CD4-positive, alpha-beta memory T cell (primary cell): ENCODE measurements at regions not wholly inside any gene's neighbourhood (a gene's known extent, or its start where the extent isn't known, plus 50 kb on each side); places are given as distances from the start of the nearest gene placed in this dataset.
A peak's percentile ranks its signal among the peaks of the same experiment; 100 is the strongest.

Source experiments
- CTCF ChIA-PET: fragments of 350-600 bp; sonication (Branson Sonifier 250); formaldehyde crosslinking; loops from one replicate; lab custom pipeline; 2021; ENCODE audit warnings: inconsistent platforms; ENCODE audit not compliant: partially characterized antibody; lab: Charles Lee
- POLR2A ChIA-PET: fragments of 350-600 bp; sonication (Branson Sonifier 250); formaldehyde crosslinking; loops from one replicate; lab custom pipeline; 2021; ENCODE audit not compliant: partially characterized antibody; lab: Charles Lee
- DNase-seq, 5 donors: peaks; one replicate each; pipeline versions ENCODE4 v3.0.0 to v3.0.0-alpha.2; 2020 to 2022; ENCODE audit warnings: mixed read lengths in 1 of 5
- H3K27ac ChIP-seq: one replicate; pipeline ENCODE4 v1.7.0; 2013; ENCODE audit warnings: low read depth, low read length
- H3K27me3 ChIP-seq: 2 replicates; pipeline ENCODE4 v1.7.0; 2013; ENCODE audit warnings: mild to moderate bottlenecking, low read length, moderate library complexity; ENCODE audit not compliant: insufficient read depth
- H3K36me3 ChIP-seq: 2 replicates; pipeline ENCODE4 v1.7.0; 2013; ENCODE audit warnings: mild to moderate bottlenecking, low read length, moderate library complexity; ENCODE audit not compliant: insufficient read depth
- H3K4me1 ChIP-seq: 2 replicates; pipeline ENCODE4 v1.7.0; 2013; ENCODE audit warnings: mild to moderate bottlenecking, low read length, moderate library complexity; ENCODE audit not compliant: insufficient read depth
- H3K4me3 ChIP-seq, 2 donors: one replicate each; pipeline ENCODE4 v1.7.0; 2013; ENCODE audit warnings: low read length in 2 of 2, mild to moderate bottlenecking in 1 of 2
- H3K9me3 ChIP-seq, 2 donors: one replicate each; pipeline ENCODE4 v1.7.0; 2013; ENCODE audit warnings: low read length in 2 of 2, control low read depth in 1 of 2; ENCODE audit not compliant: control insufficient read depth in 1 of 2
- H3K27ac Mint-ChIP-seq, 7 donors: one replicate each; pipeline ENCODE4 v1.8.0; 2020 to 2021; ENCODE audit warnings: mixed read lengths in 7 of 7, mild to moderate bottlenecking in 6 of 7, inconsistent platforms in 3 of 7, moderate library complexity in 3 of 7
- H3K27me3 Mint-ChIP-seq, 2 donors: one replicate each; pipeline ENCODE4 v1.8.0; 2020 to 2021; ENCODE audit warnings: mixed read lengths in 2 of 2
- H3K36me3 Mint-ChIP-seq, 2 donors: one replicate each; pipeline ENCODE4 v1.8.0; 2020 to 2021; ENCODE audit warnings: mixed read lengths in 2 of 2, inconsistent platforms in 1 of 2, mild to moderate bottlenecking in 1 of 2
- H3K4me1 Mint-ChIP-seq, 4 donors: one replicate each; pipeline ENCODE4 v1.8.0; 2020 to 2021; ENCODE audit warnings: mixed read lengths in 4 of 4, mild to moderate bottlenecking in 1 of 4
- H3K4me3 Mint-ChIP-seq, 8 donors: one replicate each; pipeline ENCODE4 v1.8.0; 2020 to 2021; ENCODE audit warnings: mixed read lengths in 8 of 8, mild to moderate bottlenecking in 7 of 8, moderate library complexity in 6 of 8, inconsistent platforms in 3 of 8
- H3K9me3 Mint-ChIP-seq, 8 donors: one replicate each; pipeline ENCODE4 v1.8.0; 2020 to 2021; ENCODE audit warnings: mixed read lengths in 8 of 8, mild to moderate bottlenecking in 5 of 8, inconsistent platforms in 3 of 8, moderate library complexity in 1 of 8
- intact Hi-C: fragments of 100-400 bp; cut with micrococcal nuclease; formaldehyde crosslinking; loops from one replicate; pipeline ENCODE4 v1.15.1; 2023

DNA sequence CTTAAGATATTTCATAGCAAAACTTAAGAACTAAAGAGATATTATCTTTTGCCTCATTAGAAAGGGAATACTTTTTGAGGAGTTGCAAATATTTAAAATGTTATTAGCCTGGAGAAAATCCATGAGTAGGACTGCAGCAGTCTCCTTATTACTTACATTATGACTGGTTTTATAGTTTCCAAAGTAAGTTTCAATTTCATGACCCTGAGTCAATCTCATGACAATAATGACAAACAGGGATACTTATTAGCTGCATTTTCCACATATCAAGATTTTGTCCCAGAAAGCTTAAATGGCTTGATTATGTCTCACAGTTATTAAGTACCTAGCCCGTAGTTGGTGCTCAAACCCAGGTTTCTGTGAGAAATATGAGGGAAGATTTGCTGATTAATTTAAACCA lies 150.8 kb upstream of the ZEB2 start:
- no peak for DNase-seq
- H3K4me1 Mint-ChIP-seq: no peaks in the 10 kb centered on the region
- no peak overlapping the region for H3K4me3 Mint-ChIP-seq
- Histone ChIP-seq H3K27me3 (no peaks in the 10 kb centered on the region), H3K4me3 (no peak overlapping the region), H3K27ac (no peak overlapping the region), H3K9me3 (no peaks in the 10 kb centered on the region), H3K36me3 (no peaks in the 10 kb centered on the region), H3K4me1 (no peaks in the 10 kb centered on the region)
- no peak overlapping the region for H3K27ac Mint-ChIP-seq
- H3K9me3 Mint-ChIP-seq: peaks cover 0 to 3% (median 0%) of the 10 kb centered on the region in 8 donors
- H3K36me3 Mint-ChIP-seq: no peaks in the 10 kb centered on the region
- H3K27me3 Mint-ChIP-seq: peaks cover 2 to 6% of the 10 kb centered on the region in 2 donors
- CTCF ChIA-PET: no interaction called here
- intact Hi-C loops: no loop called here
- POLR2A ChIA-PET: no interaction called here

DNA sequence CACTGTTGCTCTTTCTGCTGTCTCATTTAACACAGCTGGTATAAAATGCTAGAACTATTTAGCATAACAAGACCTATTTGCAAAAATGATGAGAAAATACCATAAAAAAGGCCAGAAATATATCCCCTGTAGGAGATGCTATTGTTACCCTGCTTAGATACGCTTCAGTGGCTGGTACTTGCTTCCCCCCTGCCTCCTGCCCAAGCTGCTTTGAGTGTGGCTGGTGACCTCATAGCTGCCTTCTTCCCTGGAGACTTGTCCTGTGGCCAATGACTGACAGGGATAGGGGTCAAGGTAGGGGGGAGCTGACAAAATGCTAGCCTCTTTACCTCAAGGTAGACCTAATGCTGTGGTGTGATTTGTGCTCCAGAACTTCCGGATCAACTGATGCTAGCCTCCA lies 150.2 kb upstream of the ZEB2 start:
- intact Hi-C loops: no loop called here
- no peaks in the 10 kb centered on the region for H3K36me3 Mint-ChIP-seq
- H3K4me1 ChIP-seq: no peaks in the 10 kb centered on the region
- H3K9me3 Mint-ChIP-seq: peaks cover 0 to 3% (median 0%) of the 10 kb centered on the region in 8 donors
- no peaks in the 10 kb centered on the region for H3K27me3 ChIP-seq
- H3K4me3 ChIP-seq: no peak overlapping the region
- CTCF ChIA-PET: interaction anchor here (0.5 to 1.3 kb wide), 2 partner anchors 8 to 259 kb away, joined by 3 read pairs; no protein-coding TSS in a partner anchor
- H3K27me3 Mint-ChIP-seq: peaks cover 2 to 6% of the 10 kb centered on the region in 2 donors
- POLR2A ChIA-PET: no interaction called here
- no peaks in the 10 kb centered on the region for H3K4me1 Mint-ChIP-seq
- no peaks in the 10 kb centered on the region for H3K36me3 ChIP-seq
- no peak for DNase-seq
- H3K9me3 ChIP-seq: no peaks in the 10 kb centered on the region
- H3K27ac ChIP-seq: no peak overlapping the region
- H3K4me3 Mint-ChIP-seq: no peak overlapping the region
- H3K27ac Mint-ChIP-seq: no peak overlapping the region

DNA sequence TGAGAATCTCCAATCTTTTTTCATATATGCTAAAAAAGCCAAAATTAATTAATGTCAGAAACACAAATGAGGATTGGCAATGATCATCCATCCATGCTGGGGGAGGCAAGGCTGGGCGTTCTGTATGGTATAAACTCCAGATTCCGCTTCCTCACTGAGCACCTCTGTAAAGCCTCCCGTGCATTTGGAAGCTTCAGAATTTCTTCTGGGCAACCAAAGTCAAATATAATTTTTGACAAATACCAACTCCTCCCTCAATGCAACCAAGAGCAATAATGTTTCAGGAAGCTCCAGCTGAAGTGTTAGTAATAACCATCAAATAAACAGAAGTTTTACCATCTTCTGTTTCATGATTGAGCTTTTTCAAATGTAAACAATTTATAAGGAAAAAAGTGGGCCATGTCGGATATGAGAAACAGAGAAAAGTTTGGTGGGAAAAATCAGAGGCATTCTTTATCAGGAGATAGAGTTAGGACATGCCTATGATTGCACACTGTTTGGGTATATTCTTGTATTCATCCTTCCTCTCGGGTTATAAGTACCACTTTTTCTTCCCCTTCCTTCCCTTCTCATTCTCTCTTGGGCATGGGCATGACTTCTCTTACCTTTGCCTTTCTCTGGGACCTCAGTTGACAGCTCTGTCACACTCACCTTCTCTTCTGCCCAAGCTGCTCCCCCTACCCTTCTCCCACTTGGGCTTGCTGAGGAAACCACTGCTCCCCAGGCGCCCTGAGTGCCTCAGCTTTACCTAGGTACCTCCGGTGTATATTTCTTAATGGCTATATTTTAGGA lies 149.5 kb upstream of the ZEB2 start:
- no peak overlapping the region for H3K4me3 ChIP-seq
- Mint-ChIP-seq H3K27me3 (peaks cover 2 to 6% of the 10 kb centered on the region in 2 donors), H3K36me3 (no peaks in the 10 kb centered on the region), H3K9me3 (peaks cover 0 to 3% (median 0%) of the 10 kb centered on the region in 8 donors), H3K27ac (no peak overlapping the region), H3K4me3 (no peak overlapping the region), H3K4me1 (no peaks in the 10 kb centered on the region)
- intact Hi-C loops: no loop called here
- H3K9me3 ChIP-seq: no peaks in the 10 kb centered on the region
- no peaks in the 10 kb centered on the region for H3K36me3 ChIP-seq
- H3K27me3 ChIP-seq: no peaks in the 10 kb centered on the region
- no peaks in the 10 kb centered on the region for H3K4me1 ChIP-seq
- ChIA-PET POLR2A (no interaction called here), CTCF (interaction anchor here (0.5 to 1.3 kb wide), 3 partner anchors 8 to 822 kb away, joined by 3 read pairs; no protein-coding TSS in a partner anchor)
- no peak for DNase-seq
- no peak overlapping the region for H3K27ac ChIP-seq

DNA sequence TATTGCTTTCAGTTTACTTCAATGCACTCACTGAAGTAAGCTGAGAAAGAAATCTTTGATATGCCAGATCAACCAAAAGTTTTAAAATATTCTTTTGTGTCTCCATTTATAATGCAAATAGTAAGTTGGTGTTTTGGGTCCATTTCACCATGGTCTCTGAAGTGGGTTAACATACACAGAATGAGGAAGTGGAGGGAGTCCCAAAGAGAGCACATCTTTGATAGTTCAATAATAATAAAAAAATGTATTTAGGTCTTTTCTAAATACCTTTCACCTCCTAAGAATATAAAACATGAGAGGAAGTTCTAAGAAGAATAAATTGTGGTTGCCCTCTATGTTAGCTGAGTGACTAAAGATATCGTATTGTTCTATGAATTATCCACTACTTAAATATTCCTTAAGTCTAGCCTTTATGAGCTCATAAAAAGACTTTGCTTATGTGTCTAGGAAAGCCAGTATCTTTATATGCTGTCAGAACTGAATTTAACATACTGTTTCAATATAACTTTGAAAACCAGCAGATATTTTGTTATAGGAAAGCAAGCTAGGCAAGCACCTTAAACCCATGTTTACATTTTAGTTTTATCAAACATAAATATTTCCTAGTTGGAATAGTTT lies 148.7 kb upstream of the ZEB2 start:
- no peak for DNase-seq
- Histone ChIP-seq H3K27me3 (no peaks in the 10 kb centered on the region), H3K36me3 (no peaks in the 10 kb centered on the region), H3K4me3 (no peak overlapping the region), H3K9me3 (no peaks in the 10 kb centered on the region), H3K27ac (no peak overlapping the region), H3K4me1 (no peaks in the 10 kb centered on the region)
- CTCF ChIA-PET: no interaction called here
- intact Hi-C loops: no loop called here
- Mint-ChIP-seq H3K27me3 (peaks cover 2 to 8% of the 10 kb centered on the region in 2 donors), H3K9me3 (peaks cover 0 to 3% (median 0%) of the 10 kb centered on the region in 8 donors), H3K4me1 (no peaks in the 10 kb centered on the region), H3K36me3 (no peaks in the 10 kb centered on the region), H3K4me3 (no peak overlapping the region), H3K27ac (no peak overlapping the region)
- POLR2A ChIA-PET: no interaction called here

DNA sequence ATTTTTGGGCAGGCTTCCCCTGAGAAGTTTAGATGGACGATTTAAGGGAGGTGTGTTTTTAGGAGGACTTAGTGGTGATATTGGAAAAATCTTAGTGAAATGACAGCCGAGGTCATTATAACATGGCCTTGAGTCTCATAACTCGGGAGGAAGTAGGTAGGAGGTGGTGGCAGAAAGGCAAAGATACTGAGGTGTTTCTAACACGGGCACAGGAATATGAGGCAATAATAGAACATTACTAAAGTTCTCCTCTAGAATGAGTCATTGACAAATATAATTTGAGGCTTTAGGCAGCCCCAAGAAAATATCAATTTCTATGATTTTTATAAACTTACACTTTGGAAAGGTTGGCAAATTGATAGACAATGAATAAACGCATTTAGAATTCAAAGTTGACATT lies 146.1 kb upstream of the ZEB2 start:
- no peak overlapping the region for H3K4me3 ChIP-seq
- peaks cover 2 to 8% of the 10 kb centered on the region in 2 donors for H3K27me3 Mint-ChIP-seq
- H3K27ac ChIP-seq: no peak overlapping the region
- H3K4me1 Mint-ChIP-seq: no peaks in the 10 kb centered on the region
- no peaks in the 10 kb centered on the region for H3K36me3 Mint-ChIP-seq
- CTCF ChIA-PET: no interaction called here
- H3K27ac Mint-ChIP-seq: no peak overlapping the region
- intact Hi-C loops: no loop called here
- no peaks in the 10 kb centered on the region for H3K27me3 ChIP-seq
- no peaks in the 10 kb centered on the region for H3K9me3 ChIP-seq
- H3K4me3 Mint-ChIP-seq: peak overlapping the region in 1 of 8 donors; percentile 72
- DNase-seq: no peak
- H3K36me3 ChIP-seq: no peaks in the 10 kb centered on the region
- H3K9me3 Mint-ChIP-seq: peaks cover 0 to 3% (median 0%) of the 10 kb centered on the region in 8 donors
- POLR2A ChIA-PET: no interaction called here
- H3K4me1 ChIP-seq: no peaks in the 10 kb centered on the region

DNA sequence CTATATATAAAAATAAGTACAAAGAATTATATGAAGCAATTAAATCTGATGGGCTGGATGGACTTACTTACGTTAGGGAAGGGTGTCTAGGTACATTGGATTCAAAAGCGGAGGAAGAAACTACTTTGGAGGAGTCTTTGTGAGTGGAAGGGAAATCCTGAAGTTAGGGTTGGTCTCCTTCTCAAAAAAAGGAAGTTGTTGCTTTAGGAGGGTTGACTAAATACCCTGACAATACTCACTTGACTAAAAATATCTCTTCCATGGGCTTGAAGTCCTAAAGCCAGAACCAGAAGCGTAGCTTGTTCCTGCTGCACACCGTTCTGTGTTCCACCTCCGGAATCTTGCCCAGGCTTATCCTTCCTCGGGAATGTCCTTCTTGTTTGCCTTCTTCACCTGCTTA lies 143.3 kb upstream of the ZEB2 start:
- Mint-ChIP-seq H3K36me3 (no peaks in the 10 kb centered on the region), H3K4me1 (peaks cover 0 to 2% (median under 1%) of the 10 kb centered on the region in 4 donors), H3K4me3 (no peak overlapping the region), H3K9me3 (peaks cover 0 to 3% (median 0%) of the 10 kb centered on the region in 8 donors), H3K27me3 (peaks cover 0 to 7% of the 10 kb centered on the region in 2 donors), H3K27ac (no peak overlapping the region)
- Histone ChIP-seq H3K9me3 (no peaks in the 10 kb centered on the region), H3K4me1 (no peaks in the 10 kb centered on the region), H3K27me3 (no peaks in the 10 kb centered on the region), H3K4me3 (no peak overlapping the region), H3K36me3 (no peaks in the 10 kb centered on the region), H3K27ac (no peak overlapping the region)
- ChIA-PET POLR2A (no interaction called here), CTCF (no interaction called here)
- intact Hi-C loops: no loop called here
- no peak for DNase-seq

DNA sequence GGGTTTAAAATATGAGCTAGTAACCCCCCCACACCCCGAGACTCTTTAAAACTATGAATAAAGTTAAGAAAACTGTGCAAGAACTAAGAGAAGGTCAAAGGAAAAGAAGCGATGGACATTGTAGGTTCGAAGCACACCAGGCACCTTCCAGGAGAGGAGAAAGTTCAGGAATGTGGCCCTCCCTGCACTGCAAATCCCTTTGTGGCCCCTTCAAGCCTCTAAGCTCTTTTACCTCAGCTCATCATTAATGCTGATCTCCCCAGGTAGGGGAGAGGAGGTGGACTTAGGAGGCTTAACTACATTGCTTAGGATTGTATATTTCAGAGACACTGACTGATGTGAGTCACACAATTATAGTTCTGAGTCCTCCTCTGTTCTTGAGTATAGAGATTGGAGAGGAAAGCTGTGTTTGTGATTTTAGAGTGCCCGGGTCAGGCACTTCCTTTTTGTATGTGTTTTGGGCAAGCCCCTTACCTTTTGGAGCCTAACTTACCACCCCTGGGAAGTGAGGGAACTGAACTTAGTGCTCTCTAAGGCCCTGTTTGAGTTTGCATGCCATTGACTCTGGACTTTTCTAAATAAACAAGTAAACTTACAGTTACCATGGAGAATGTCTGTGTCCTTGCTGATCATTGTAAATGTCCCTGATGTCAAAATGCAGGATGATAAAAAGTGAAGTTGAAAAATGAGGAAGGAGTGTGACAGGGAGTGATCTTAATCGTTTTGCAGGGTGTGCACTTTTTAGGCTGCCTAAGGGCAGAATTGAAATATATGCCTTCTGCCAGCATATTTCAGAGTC lies 140.8 kb upstream of the ZEB2 start:
- Histone ChIP-seq H3K4me1 (no peaks in the 10 kb centered on the region), H3K4me3 (no peak overlapping the region), H3K9me3 (no peaks in the 10 kb centered on the region), H3K27me3 (no peaks in the 10 kb centered on the region), H3K27ac (no peak overlapping the region), H3K36me3 (no peaks in the 10 kb centered on the region)
- Mint-ChIP-seq H3K27me3 (peaks cover 0 to 2% of the 10 kb centered on the region in 2 donors), H3K9me3 (no peaks in the 10 kb centered on the region), H3K4me1 (peaks cover 0 to 2% (median under 1%) of the 10 kb centered on the region in 4 donors), H3K36me3 (no peaks in the 10 kb centered on the region), H3K4me3 (no peak overlapping the region), H3K27ac (peak overlapping the region in 1 of 7 donors; percentile 6)
- POLR2A ChIA-PET: no interaction called here
- CTCF ChIA-PET: no interaction called here
- intact Hi-C loops: no loop called here
- no peak for DNase-seq
